ENCODE measurements at regions not wholly inside any gene's neighbourhood (a gene's known extent, or its start where the extent isn't known, plus 50 kb on each side); places are given as distances from the start of the nearest gene placed in this dataset.

GRCh38 chr17:73759324-73759723 lies 115.1 kb upstream of the SDK2 start:
- no peak for TF ChIP-seq EZH2 (IDR thresholded peaks at IDR 0.05; ENCODE audit: low read length, unreplicated experiment)
- no peak for TF ChIP-seq CTCF (conservative IDR thresholded peaks at IDR 0.05; ENCODE audit: low read depth, low read length)

Measured in PC-3 (cell line).